ENCODE measurements at regions not wholly inside any gene's neighbourhood (a gene's known extent, or its start where the extent isn't known, plus 50 kb on each side); places are given as distances from the start of the nearest gene placed in this dataset.

- no peak for DNase-seq (ENCODE audit: low spot score in 2 of 2)
These were observed 369.3 kb upstream of the TMPO start for GRCh38 chr12:98146043-98146442.

GRCh38 chr12:98146487-98146886 lies 368.9 kb upstream of the TMPO start:
- no peaks in the 10 kb centered on the region for H3K4me1 ChIP-seq
- no peaks in the 10 kb centered on the region for H3K9me3 ChIP-seq
- no peaks in the 10 kb centered on the region for H3K27me3 ChIP-seq
- no peak overlapping the region for H3K27ac ChIP-seq
- TF ChIP-seq CTCF (IDR thresholded peaks at IDR 0.05) = no peak
- no peak overlapping the region for H3K4me3 ChIP-seq
- intact Hi-C loops (cut with DNase I) = no loop called here
- no peaks in the 10 kb centered on the region for H3K36me3 ChIP-seq
- no peak for DNase-seq (ENCODE audit: low spot score in 2 of 2)

More at GRCh38 chr12:98146043-98146442, 369.3 kb upstream of the TMPO start:
- no peaks in the 10 kb centered on the region for H3K4me1 ChIP-seq
- H3K9me3 ChIP-seq = no peaks in the 10 kb centered on the region
- intact Hi-C loops (cut with DNase I) = no loop called here
- no peaks in the 10 kb centered on the region for H3K36me3 ChIP-seq
- no peaks in the 10 kb centered on the region for H3K27me3 ChIP-seq
- no peak overlapping the region for H3K4me3 ChIP-seq
- no peak overlapping the region for H3K27ac ChIP-seq
- no peak for TF ChIP-seq CTCF (IDR thresholded peaks at IDR 0.05)

GRCh38 chr12:98149270-98149669 lies 366.1 kb upstream of the TMPO start:
- Histone ChIP-seq H3K4me1 (no peaks in the 10 kb centered on the region), H3K27ac (no peak overlapping the region), H3K9me3 (no peaks in the 10 kb centered on the region), H3K4me3 (no peak overlapping the region), H3K36me3 (no peaks in the 10 kb centered on the region), H3K27me3 (no peaks in the 10 kb centered on the region)
- intact Hi-C loops (cut with DNase I) = no loop called here
- no peak for TF ChIP-seq CTCF (IDR thresholded peaks at IDR 0.05)
- DNase-seq (ENCODE audit: low spot score in 2 of 2) = no peak

- no peaks in the 10 kb centered on the region for H3K4me1 ChIP-seq
- no peak overlapping the region for H3K27ac ChIP-seq
- no peaks in the 10 kb centered on the region for H3K27me3 ChIP-seq
- H3K36me3 ChIP-seq = no peaks in the 10 kb centered on the region
- DNase-seq (ENCODE audit: low spot score in 2 of 2) = no peak
- H3K9me3 ChIP-seq = no peaks in the 10 kb centered on the region
- no peak overlapping the region for H3K4me3 ChIP-seq
- no peak for TF ChIP-seq CTCF (IDR thresholded peaks at IDR 0.05)
- intact Hi-C loops (cut with DNase I) = no loop called here
These were observed 365.6 kb upstream of the TMPO start for GRCh38 chr12:98149691-98150210.

GRCh38 chr12:98151105-98151590 lies 364.2 kb upstream of the TMPO start:
- Histone ChIP-seq H3K36me3 (no peaks in the 10 kb centered on the region), H3K4me3 (no peak overlapping the region), H3K4me1 (no peaks in the 10 kb centered on the region), H3K27me3 (no peaks in the 10 kb centered on the region), H3K27ac (no peak overlapping the region), H3K9me3 (no peaks in the 10 kb centered on the region)
- DNase-seq (ENCODE audit: low spot score in 2 of 2) = no peak
- no peak for TF ChIP-seq CTCF (IDR thresholded peaks at IDR 0.05)
- intact Hi-C loops (cut with DNase I) = no loop called here

GRCh38 chr12:98151984-98152383 lies 363.4 kb upstream of the TMPO start:
- Histone ChIP-seq H3K27me3 (no peaks in the 10 kb centered on the region), H3K4me3 (no peak overlapping the region)
- intact Hi-C loops (cut with DNase I) = no loop called here

More at GRCh38 chr12:98151984-98152383, 363.4 kb upstream of the TMPO start:
- Histone ChIP-seq H3K36me3 (no peaks in the 10 kb centered on the region), H3K9me3 (no peaks in the 10 kb centered on the region), H3K27ac (no peak overlapping the region), H3K4me1 (no peaks in the 10 kb centered on the region)
- no peak for TF ChIP-seq CTCF (IDR thresholded peaks at IDR 0.05)
- no peak for DNase-seq (ENCODE audit: low spot score in 2 of 2)
